ENCODE measurements at regions not wholly inside any gene's neighbourhood (a gene's known extent, or its start where the extent isn't known, plus 50 kb on each side); places are given as distances from the start of the nearest gene placed in this dataset.
"Not testable (repeated sequence)": the region's sequence is repeated elsewhere in the genome, so short reads cannot be mapped to it uniquely, and the experiment has no call there.

- H3K9me3 ChIP-seq (ENCODE audit: control insufficient read depth in 2 of 2, low read length in 2 of 2) = no peaks in the 10 kb centered on the region
- Mint-ChIP-seq H3K9me3 (peaks cover 0 to 10% (median 3%) of the 10 kb centered on the region in 7 donors), H3K27me3 (no peaks in the 10 kb centered on the region), H3K4me3 (no peak overlapping the region), H3K27ac (no peak overlapping the region), H3K36me3 (no peaks in the 10 kb centered on the region), H3K4me1 (no peaks in the 10 kb centered on the region)
- H3K27me3 ChIP-seq (ENCODE audit: control insufficient read depth, insufficient read depth, low read length) = no peaks in the 10 kb centered on the region
- H3K36me3 ChIP-seq (ENCODE audit: control insufficient read depth, insufficient read depth, low read length) = no peaks in the 10 kb centered on the region
- no peak overlapping the region for H3K27ac ChIP-seq (ENCODE audit: insufficient read depth, low read length, poor library complexity, severe bottlenecking)
- no peak overlapping the region for H3K4me3 ChIP-seq (ENCODE audit: low read depth, low read length)
- no peaks in the 10 kb centered on the region for H3K4me1 ChIP-seq (ENCODE audit: control insufficient read depth, insufficient read depth, low read length, poor library complexity, severe bottlenecking)
- no peak for DNase-seq
- no peak for ATAC-seq (ENCODE audit: low read depth in 2 of 2)
Measured at GRCh38 chr5:110289512-110289810, 437.0 kb downstream of the TMEM232 start.

GRCh38 chr5:110290542-110290941 is 435.9 kb downstream of the TMEM232 start:
- no peak overlapping the region for H3K4me3 Mint-ChIP-seq
- peaks cover 0 to 6% (median 0%) of the 10 kb centered on the region in 7 donors for H3K9me3 Mint-ChIP-seq
- H3K27me3 ChIP-seq (ENCODE audit: control insufficient read depth, insufficient read depth, low read length) = no peaks in the 10 kb centered on the region
- H3K27ac ChIP-seq (ENCODE audit: insufficient read depth, low read length, poor library complexity, severe bottlenecking) = no peak overlapping the region
- no peaks in the 10 kb centered on the region for H3K36me3 Mint-ChIP-seq
- H3K4me1 Mint-ChIP-seq = no peaks in the 10 kb centered on the region
- H3K9me3 ChIP-seq (ENCODE audit: control insufficient read depth in 2 of 2, low read length in 2 of 2) = no peaks in the 10 kb centered on the region
- DNase-seq (no peak), ATAC-seq (ENCODE audit: low read depth in 2 of 2) (no peak)
- no peak overlapping the region for H3K4me3 ChIP-seq (ENCODE audit: low read depth, low read length)
- no peaks in the 10 kb centered on the region for H3K27me3 Mint-ChIP-seq
- no peaks in the 10 kb centered on the region for H3K4me1 ChIP-seq (ENCODE audit: control insufficient read depth, insufficient read depth, low read length, poor library complexity, severe bottlenecking)
- no peaks in the 10 kb centered on the region for H3K36me3 ChIP-seq (ENCODE audit: control insufficient read depth, insufficient read depth, low read length)
- H3K27ac Mint-ChIP-seq = no peak overlapping the region

GRCh38 chr5:110294281-110294680 is 432.2 kb downstream of the TMEM232 start:
- H3K9me3 ChIP-seq (ENCODE audit: control insufficient read depth in 2 of 2, low read length in 2 of 2) = no peaks in the 10 kb centered on the region
- no peak overlapping the region for H3K27ac ChIP-seq (ENCODE audit: insufficient read depth, low read length, poor library complexity, severe bottlenecking)
- Mint-ChIP-seq H3K4me3 (no peak overlapping the region), H3K27me3 (no peaks in the 10 kb centered on the region), H3K4me1 (no peaks in the 10 kb centered on the region), H3K27ac (no peak overlapping the region), H3K9me3 (peaks cover 0 to 6% (median 0%) of the 10 kb centered on the region in 7 donors), H3K36me3 (no peaks in the 10 kb centered on the region)
- no peaks in the 10 kb centered on the region for H3K36me3 ChIP-seq (ENCODE audit: control insufficient read depth, insufficient read depth, low read length)
- H3K27me3 ChIP-seq (ENCODE audit: control insufficient read depth, insufficient read depth, low read length) = no peaks in the 10 kb centered on the region
- DNase-seq (no peak), ATAC-seq (ENCODE audit: low read depth in 2 of 2) (no peak)
- no peak overlapping the region for H3K4me3 ChIP-seq (ENCODE audit: low read depth, low read length)
- no peaks in the 10 kb centered on the region for H3K4me1 ChIP-seq (ENCODE audit: control insufficient read depth, insufficient read depth, low read length, poor library complexity, severe bottlenecking)

- Histone ChIP-seq H3K9me3 (ENCODE audit: control insufficient read depth in 2 of 2, low read length in 2 of 2) (no peaks in the 10 kb centered on the region), H3K4me1 (ENCODE audit: control insufficient read depth, insufficient read depth, low read length, poor library complexity, severe bottlenecking) (no peaks in the 10 kb centered on the region), H3K4me3 (ENCODE audit: low read depth, low read length) (no peak overlapping the region), H3K27ac (ENCODE audit: insufficient read depth, low read length, poor library complexity, severe bottlenecking) (no peak overlapping the region), H3K27me3 (ENCODE audit: control insufficient read depth, insufficient read depth, low read length) (no peaks in the 10 kb centered on the region), H3K36me3 (ENCODE audit: control insufficient read depth, insufficient read depth, low read length) (no peaks in the 10 kb centered on the region)
- H3K36me3 Mint-ChIP-seq = no peaks in the 10 kb centered on the region
- no peaks in the 10 kb centered on the region for H3K4me1 Mint-ChIP-seq
- H3K9me3 Mint-ChIP-seq = peaks cover 0 to 8% (median 4%) of the 10 kb centered on the region in 7 donors
- H3K4me3 Mint-ChIP-seq = no peak overlapping the region
- H3K27me3 Mint-ChIP-seq = no peaks in the 10 kb centered on the region
- no peak overlapping the region for H3K27ac Mint-ChIP-seq
- ATAC-seq (ENCODE audit: low read depth in 2 of 2) (no peak), DNase-seq (no peak)
Measured at GRCh38 chr5:110297152-110297670, 429.3 kb downstream of the TMEM232 start.

- Mint-ChIP-seq H3K9me3 (peaks cover 0 to 21% (median 13%) of the 10 kb centered on the region in 7 donors), H3K4me3 (no peak overlapping the region), H3K4me1 (no peaks in the 10 kb centered on the region), H3K27me3 (no peaks in the 10 kb centered on the region), H3K36me3 (no peaks in the 10 kb centered on the region), H3K27ac (no peak overlapping the region)
- no peaks in the 10 kb centered on the region for H3K27me3 ChIP-seq (ENCODE audit: control insufficient read depth, insufficient read depth, low read length)
- DNase-seq = no peak
- H3K9me3 ChIP-seq (ENCODE audit: control insufficient read depth in 2 of 2, low read length in 2 of 2) = peaks cover 0 to 7% of the 10 kb centered on the region in 2 experiments
- no peak overlapping the region for H3K4me3 ChIP-seq (ENCODE audit: low read depth, low read length)
- no peaks in the 10 kb centered on the region for H3K36me3 ChIP-seq (ENCODE audit: control insufficient read depth, insufficient read depth, low read length)
- no peak overlapping the region for H3K27ac ChIP-seq (ENCODE audit: insufficient read depth, low read length, poor library complexity, severe bottlenecking)
- no peaks in the 10 kb centered on the region for H3K4me1 ChIP-seq (ENCODE audit: control insufficient read depth, insufficient read depth, low read length, poor library complexity, severe bottlenecking)
- no peak for ATAC-seq (ENCODE audit: low read depth in 2 of 2)
Measured at GRCh38 chr5:110304176-110304575, 422.3 kb downstream of the TMEM232 start.

- Histone ChIP-seq H3K36me3 (ENCODE audit: control insufficient read depth, insufficient read depth, low read length) (no peaks in the 10 kb centered on the region), H3K27me3 (ENCODE audit: control insufficient read depth, insufficient read depth, low read length) (no peaks in the 10 kb centered on the region), H3K27ac (ENCODE audit: insufficient read depth, low read length, poor library complexity, severe bottlenecking) (no peak overlapping the region), H3K9me3 (ENCODE audit: control insufficient read depth in 2 of 2, low read length in 2 of 2) (peaks cover 0 to 7% of the 10 kb centered on the region in 2 experiments), H3K4me3 (ENCODE audit: low read depth, low read length) (no peak overlapping the region), H3K4me1 (ENCODE audit: control insufficient read depth, insufficient read depth, low read length, poor library complexity, severe bottlenecking) (no peaks in the 10 kb centered on the region)
- no peaks in the 10 kb centered on the region for H3K27me3 Mint-ChIP-seq
- H3K27ac Mint-ChIP-seq = no peak overlapping the region
- peaks cover 0 to 19% (median 12%) of the 10 kb centered on the region in 7 donors for H3K9me3 Mint-ChIP-seq
- ATAC-seq (ENCODE audit: low read depth in 2 of 2) (no peak), DNase-seq (no peak)
- no peak overlapping the region for H3K4me3 Mint-ChIP-seq
- H3K4me1 Mint-ChIP-seq = no peaks in the 10 kb centered on the region
- H3K36me3 Mint-ChIP-seq = no peaks in the 10 kb centered on the region
Measured at GRCh38 chr5:110306650-110307049, 419.8 kb downstream of the TMEM232 start.

- Histone ChIP-seq H3K36me3 (ENCODE audit: control insufficient read depth, insufficient read depth, low read length) (no peaks in the 10 kb centered on the region), H3K27ac (ENCODE audit: insufficient read depth, low read length, poor library complexity, severe bottlenecking) (no peak overlapping the region), H3K4me3 (ENCODE audit: low read depth, low read length) (no peak overlapping the region), H3K9me3 (ENCODE audit: control insufficient read depth in 2 of 2, low read length in 2 of 2) (peaks cover 0 to 4% of the 10 kb centered on the region in 2 experiments), H3K27me3 (ENCODE audit: control insufficient read depth, insufficient read depth, low read length) (no peaks in the 10 kb centered on the region), H3K4me1 (ENCODE audit: control insufficient read depth, insufficient read depth, low read length, poor library complexity, severe bottlenecking) (no peaks in the 10 kb centered on the region)
- Mint-ChIP-seq H3K27me3 (no peaks in the 10 kb centered on the region), H3K9me3 (peaks cover 0 to 17% (median 11%) of the 10 kb centered on the region in 7 donors), H3K27ac (no peak overlapping the region), H3K4me3 (no peak overlapping the region), H3K4me1 (no peaks in the 10 kb centered on the region), H3K36me3 (no peaks in the 10 kb centered on the region)
- ATAC-seq (ENCODE audit: low read depth in 2 of 2) (no peak), DNase-seq (no peak)
Measured at GRCh38 chr5:110309222-110309621, 417.2 kb downstream of the TMEM232 start.

- not testable (repeated sequence) for H3K36me3 ChIP-seq (ENCODE audit: control insufficient read depth, insufficient read depth, low read length); H3K27ac Mint-ChIP-seq; H3K4me3 Mint-ChIP-seq
Measured at GRCh38 chr5:110316566-110316965, 409.9 kb downstream of the TMEM232 start.

More at GRCh38 chr5:110316566-110316965, 409.9 kb downstream of the TMEM232 start:
- ATAC-seq (ENCODE audit: low read depth in 2 of 2); H3K36me3 Mint-ChIP-seq; DNase-seq; H3K27me3 Mint-ChIP-seq; H3K27me3 ChIP-seq (ENCODE audit: control insufficient read depth, insufficient read depth, low read length); H3K27ac ChIP-seq (ENCODE audit: insufficient read depth, low read length, poor library complexity, severe bottlenecking); H3K4me1 ChIP-seq (ENCODE audit: control insufficient read depth, insufficient read depth, low read length, poor library complexity, severe bottlenecking); H3K4me1 Mint-ChIP-seq; H3K9me3 ChIP-seq (ENCODE audit: control insufficient read depth in 2 of 2, low read length in 2 of 2); H3K4me3 ChIP-seq (ENCODE audit: low read depth, low read length): not testable (repeated sequence)
- H3K9me3 Mint-ChIP-seq = peaks cover 0 to 10% (median 5%) of the 10 kb centered on the region in 7 donors

Measured in CD4-positive, CD25-positive, alpha-beta regulatory T cell (primary cell).